GM21381 (cell line): ENCODE measurements at regions not wholly inside any gene's neighbourhood (a gene's known extent, or its start where the extent isn't known, plus 50 kb on each side); places are given as distances from the start of the nearest gene placed in this dataset.
"Not testable (repeated sequence)": the region's sequence is repeated elsewhere in the genome, so short reads cannot be mapped to it uniquely, and the experiment has no call there.

Experiments used
- ATAC-seq: cut with Tn5 transposase; IDR thresholded peaks from one replicate; pipeline ENCODE4 v1.9.1; 2021; ENCODE audit warnings: mild to moderate bottlenecking, moderate library complexity; ENCODE audit not compliant: unreplicated experiment

GRCh38 chr2:87424763-87425154 lies 323.1 kb upstream of the PLGLB2 start:
- ATAC-seq: not testable (repeated sequence)

GRCh38 chr2:87425191-87425590 lies 322.7 kb upstream of the PLGLB2 start:
- ATAC-seq: not testable (repeated sequence)

DNA sequence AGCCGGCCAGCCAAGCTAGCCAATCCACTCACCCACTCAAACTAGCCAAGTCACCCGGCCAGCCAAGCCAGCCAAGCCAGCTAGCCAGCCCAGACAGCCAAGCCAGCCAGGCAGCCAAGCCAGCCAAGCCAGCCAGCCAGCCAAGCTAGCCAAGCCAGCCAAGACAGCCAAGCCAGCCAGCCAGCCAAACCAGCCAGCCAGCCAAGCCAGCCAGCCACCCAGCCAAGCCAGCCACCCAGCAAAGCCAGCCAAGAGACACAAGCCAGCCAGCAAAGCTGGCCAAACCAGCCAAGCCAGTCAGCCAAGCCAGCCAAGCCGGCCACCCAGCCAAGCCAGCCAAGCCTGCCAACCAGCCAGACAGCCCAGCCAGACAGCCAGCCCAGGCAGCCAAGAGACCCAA lies 322.2 kb upstream of the PLGLB2 start:
- ATAC-seq: not testable (repeated sequence)

- ATAC-seq: not testable (repeated sequence)
Observed at GRCh38 chr2:87428452-87429130, 319.3 kb upstream of the PLGLB2 start.

DNA sequence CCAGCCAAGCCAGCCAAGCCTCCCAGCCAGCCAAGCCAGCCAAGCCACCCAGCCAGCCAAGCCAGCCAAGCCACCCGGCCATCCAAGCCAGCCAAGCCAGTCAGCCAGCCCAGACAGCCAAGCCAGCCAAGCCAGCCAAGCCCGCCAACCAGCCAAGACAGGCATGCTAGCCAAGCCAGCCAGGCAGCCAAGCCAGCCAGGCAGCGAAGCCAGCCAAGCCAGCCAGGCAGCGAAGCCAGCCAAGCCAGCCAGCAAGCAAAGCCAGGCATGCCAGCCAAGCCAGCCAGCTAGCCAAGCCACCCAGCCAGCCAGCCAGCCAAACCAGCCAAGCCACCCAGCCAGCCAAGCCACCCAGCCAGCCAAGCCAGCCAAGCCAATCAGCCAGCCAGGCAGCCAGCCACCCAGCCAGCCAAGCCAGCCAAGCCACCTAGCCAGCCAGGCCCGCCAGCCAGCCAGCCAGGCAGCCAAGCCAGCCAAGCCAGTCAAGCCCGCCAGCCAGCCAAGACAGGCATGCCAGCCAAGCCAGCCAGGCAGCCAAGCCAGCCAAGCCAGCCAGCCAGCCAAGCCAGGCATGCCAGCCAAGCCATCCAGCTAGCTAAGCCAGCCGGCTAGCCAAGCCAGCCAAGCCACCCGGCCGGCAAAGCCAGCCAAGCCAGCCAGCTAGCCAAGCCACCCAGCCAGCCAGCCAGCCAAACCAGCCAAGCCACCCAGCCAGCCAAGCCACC lies 318.5 kb upstream of the PLGLB2 start:
- ATAC-seq: not testable (repeated sequence)

DNA sequence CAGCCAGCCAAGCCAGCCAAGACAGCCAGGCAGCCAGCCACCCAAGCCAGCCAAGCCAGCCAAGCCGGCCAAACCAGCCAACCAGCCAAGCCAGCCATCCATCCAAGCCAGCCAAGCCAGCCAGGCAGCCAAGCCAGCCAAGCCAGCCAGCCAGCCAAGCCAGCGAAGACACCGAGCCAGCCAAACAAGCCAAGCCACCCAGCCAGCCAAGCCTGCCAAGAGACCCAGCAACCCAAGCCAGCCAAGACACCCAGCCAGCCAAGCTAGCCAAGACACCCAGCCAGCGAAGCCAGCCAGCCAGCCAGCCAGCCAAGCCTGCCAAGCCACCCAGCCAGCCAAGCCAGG lies 318.0 kb upstream of the PLGLB2 start:
- ATAC-seq: not testable (repeated sequence)

DNA sequence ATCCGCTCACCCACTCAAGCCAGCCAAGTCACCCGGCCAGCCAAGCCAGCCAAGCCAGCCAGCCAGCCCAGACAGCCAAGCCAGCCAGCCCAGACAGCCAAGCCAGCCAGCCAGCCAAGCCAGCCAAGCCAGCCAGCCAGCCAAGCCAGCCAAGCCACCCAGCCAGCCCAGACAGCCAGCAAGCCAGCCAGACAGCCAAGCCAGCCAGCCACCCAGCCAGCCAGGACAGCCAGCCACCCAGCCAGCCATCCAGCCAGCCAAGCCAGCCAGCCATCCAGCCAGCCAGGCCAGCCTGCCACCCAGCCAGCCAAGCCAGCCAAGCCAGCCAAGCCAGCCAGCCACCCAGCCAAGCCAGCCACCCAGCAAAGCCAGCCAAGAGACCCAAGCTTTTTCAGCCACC lies 316.8 kb upstream of the PLGLB2 start:
- not testable (repeated sequence) for ATAC-seq

DNA sequence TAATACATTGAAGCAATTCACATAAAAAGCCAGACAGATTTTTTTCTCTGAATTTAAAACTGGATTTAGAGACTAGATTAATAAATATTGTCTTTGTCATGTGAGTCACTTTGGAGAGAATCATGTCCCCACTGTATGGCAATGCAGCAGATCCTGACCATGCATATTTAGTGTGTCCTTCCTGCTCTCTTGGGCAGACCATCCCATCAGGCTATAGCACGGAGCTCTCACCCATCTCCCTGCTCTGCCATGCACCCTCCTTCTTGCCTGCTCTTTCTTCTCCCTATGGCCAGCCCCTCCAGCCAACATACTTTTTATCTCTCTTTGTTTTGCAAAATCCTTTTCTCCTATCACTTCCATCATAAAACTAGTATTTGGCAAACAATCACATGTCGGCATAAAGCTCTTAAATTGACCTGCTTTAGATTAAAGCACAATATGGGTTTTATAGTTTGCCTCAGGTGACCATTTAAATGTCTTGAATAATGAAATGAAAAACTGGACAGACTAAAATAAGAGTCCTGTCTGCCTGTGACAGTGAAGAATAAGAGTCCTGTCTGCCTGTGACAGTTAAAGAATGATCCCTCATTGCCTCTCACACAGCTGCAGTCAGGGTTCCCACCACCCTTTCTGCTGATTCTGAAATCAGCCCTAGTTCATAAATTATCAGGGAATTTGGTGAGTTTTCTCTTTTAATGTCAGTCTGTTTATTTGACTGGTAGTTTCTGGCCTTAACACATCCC lies 315.0 kb upstream of the PLGLB2 start:
- not testable (repeated sequence) for ATAC-seq

DNA sequence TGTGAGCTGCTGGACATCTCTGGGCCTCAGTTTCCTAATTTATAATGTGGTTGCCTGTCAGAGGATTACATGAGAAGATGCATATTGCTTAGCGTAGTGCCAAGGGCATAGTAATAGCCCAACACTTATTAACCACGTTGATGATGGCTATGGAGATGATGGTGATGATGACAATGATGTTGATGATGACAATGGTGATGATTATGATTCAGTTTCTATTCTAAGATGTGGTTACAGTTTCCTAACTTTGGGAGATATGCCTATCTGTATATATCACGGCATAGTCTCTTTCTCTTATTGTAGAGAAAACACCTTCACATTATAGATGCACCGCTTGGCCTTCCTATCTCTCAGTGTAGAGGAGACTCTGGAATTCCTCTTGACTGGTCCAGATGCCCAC lies 311.9 kb upstream of the PLGLB2 start:
- ATAC-seq: not testable (repeated sequence)

GRCh38 chr2:87437701-87438260 lies 310.1 kb upstream of the PLGLB2 start:
- ATAC-seq: not testable (repeated sequence)

GRCh38 chr2:87438780-87439454 lies 309.0 kb upstream of the PLGLB2 start:
- not testable (repeated sequence) for ATAC-seq

DNA sequence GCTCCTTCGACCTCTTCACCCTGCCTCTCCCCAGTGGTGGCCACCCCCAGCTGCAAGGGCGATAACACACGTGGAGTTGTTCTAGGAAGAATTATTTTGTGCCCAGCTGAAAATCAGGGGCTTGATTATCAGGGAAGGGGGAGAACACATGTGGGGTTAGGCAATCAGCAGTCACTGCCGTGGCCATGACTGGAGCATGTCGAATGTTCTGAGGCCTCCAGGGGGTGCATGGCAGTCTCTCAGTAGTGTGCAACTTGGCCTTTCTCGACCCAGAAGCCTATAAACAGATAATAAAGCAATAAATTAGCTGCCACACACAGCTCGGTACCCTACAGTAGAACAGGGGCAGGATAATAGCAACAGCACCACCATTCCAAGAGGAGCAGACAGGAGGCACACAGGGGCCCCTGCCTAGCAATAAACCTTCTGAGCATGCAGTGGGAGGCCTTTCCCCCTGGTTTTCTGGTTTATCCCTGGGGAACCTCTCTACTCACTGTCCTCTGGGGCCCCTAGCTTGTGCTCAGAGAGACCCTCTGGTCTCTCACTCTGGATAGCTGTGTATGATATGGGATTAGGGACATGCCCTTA lies 308.2 kb upstream of the PLGLB2 start:
- ATAC-seq: not testable (repeated sequence)

DNA sequence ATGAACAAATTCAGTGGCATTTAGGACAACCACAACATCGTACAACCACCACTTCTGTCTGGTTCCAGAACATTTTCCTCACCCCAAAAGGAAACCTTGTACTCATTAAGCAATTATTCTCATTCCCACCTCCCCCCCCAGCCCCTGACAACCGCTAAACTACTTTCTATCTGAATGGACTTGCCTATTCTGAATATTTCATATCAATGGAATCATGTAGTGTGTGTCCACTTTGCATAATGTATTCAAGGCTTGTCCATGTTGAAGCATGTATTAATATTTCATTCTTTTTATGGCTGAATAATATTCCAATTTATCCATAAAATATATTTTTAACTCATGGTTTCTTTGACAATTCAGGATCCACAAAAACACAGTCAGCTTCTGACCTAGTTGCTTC lies 307.2 kb upstream of the PLGLB2 start:
- not testable (repeated sequence) for ATAC-seq

- not testable (repeated sequence) for ATAC-seq
Observed at GRCh38 chr2:87441375-87441774, 306.5 kb upstream of the PLGLB2 start.

DNA sequence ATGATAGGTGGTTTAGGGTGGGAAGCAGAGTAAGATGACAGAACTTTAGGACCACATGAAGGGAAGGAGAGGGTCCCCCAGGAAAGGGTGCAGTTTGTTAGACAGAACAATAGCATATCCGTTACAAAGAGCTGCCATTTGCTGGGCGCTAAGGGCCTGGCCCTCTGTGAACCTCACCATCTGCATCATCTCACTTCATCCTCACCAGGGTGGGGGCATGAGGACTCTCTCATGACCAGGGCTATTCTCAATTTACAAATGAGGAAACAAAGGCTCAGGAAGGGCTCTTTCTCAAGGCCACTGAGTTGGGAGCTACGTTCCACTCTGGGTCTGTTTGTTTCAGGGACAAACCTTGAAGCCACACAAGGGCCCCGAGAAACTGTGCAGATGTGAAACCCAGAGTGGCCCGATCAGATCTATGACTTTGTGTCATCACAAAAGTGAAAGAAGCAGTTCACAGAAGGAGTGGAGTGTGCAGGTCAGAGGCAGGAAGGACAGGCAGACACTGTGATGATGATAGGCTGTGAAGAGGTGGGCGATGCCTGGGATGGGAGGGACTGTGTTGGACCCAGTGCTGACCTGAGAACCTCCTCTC lies 304.8 kb upstream of the PLGLB2 start:
- peak; percentile 97 for ATAC-seq

- not testable (repeated sequence) for ATAC-seq
Observed at GRCh38 chr2:87444951-87445350, 302.9 kb upstream of the PLGLB2 start.

DNA sequence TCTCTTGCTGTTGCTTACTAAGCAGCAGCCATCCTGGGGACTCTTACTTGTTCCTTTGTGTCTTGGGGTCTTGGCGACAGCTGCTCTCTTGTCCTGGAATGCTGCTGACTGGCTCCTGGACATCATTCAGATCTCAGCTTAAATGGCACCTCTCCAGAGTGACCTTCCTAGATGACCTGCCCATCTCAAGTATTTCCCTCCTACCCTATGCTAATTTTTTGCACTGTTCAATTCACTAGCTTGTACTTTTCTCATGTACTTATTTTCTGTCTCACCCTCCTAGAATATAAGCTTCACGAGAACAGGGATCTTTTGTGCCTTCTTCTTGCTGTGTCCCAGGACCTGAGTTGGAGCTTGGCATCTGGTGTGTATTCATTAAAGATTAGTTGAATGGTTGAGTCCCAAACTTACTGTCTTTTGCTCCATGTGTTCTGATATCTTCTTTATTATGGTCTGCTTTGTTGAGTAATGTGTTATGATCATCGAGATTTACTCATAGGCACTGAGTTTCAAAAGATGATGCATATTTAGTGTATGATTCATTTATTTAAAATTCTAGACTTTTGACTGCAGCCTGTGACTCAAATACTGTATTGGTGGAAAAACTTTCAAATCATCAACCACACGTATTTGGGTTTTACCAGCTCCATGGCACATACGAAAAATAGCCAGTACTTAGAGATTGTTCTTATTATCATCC lies 302.1 kb upstream of the PLGLB2 start:
- ATAC-seq: not testable (repeated sequence)

- ATAC-seq: not testable (repeated sequence)
Observed at GRCh38 chr2:87446313-87446696, 301.6 kb upstream of the PLGLB2 start.

- ATAC-seq: not testable (repeated sequence)
Observed at GRCh38 chr2:87449462-87449980, 298.4 kb upstream of the PLGLB2 start.
